ENCODE measurements at regions not wholly inside any gene's neighbourhood (a gene's known extent, or its start where the extent isn't known, plus 50 kb on each side); places are given as distances from the start of the nearest gene placed in this dataset.
"Not testable (repeated sequence)": the region's sequence is repeated elsewhere in the genome, so short reads cannot be mapped to it uniquely, and the experiment has no call there.

GRCh38 chr2:145379934-145380333 is 860.0 kb upstream of the ZEB2 start:
- H3K4me1 ChIP-seq (ENCODE audit: insufficient read depth, low read length, poor library complexity, severe bottlenecking): no peaks in the 10 kb centered on the region
- TF ChIP-seq EZH2 (IDR thresholded peaks at IDR 0.05; ENCODE audit: borderline replicate concordance, low read depth, low read length, poor library complexity, severe bottlenecking) (no peak), CTCF (conservative IDR thresholded peaks at IDR 0.05; ENCODE audit: low read depth, low read length) (no peak)
- ChIA-PET CTCF (no interaction called here), POLR2A (ENCODE audit: low non-redundant PET) (no interaction called here)
- BruUV-seq (replicated peaks): no TSS peak
- H3K36me3 ChIP-seq (ENCODE audit: insufficient read depth, low read length, poor library complexity, severe bottlenecking): no peaks in the 10 kb centered on the region
- H3K9me3 ChIP-seq (ENCODE audit: low read depth, low read length, poor library complexity, severe bottlenecking): no peaks in the 10 kb centered on the region
- H3K27me3 ChIP-seq (replicated peaks; ENCODE audit: insufficient read depth, low read depth, low read length, poor library complexity): no peaks in the 10 kb centered on the region
- no peak overlapping the region for H3K4me3 ChIP-seq (ENCODE audit: low read depth, low read length, poor library complexity, severe bottlenecking)
- no peak for DNase-seq (ENCODE audit: low spot score)
- no peak overlapping the region for H3K27ac ChIP-seq (ENCODE audit: low read depth, low read length, poor library complexity, severe bottlenecking)
- intact Hi-C loops (cut with micrococcal nuclease; ENCODE audit: unreplicated experiment): no loop called here

DNA sequence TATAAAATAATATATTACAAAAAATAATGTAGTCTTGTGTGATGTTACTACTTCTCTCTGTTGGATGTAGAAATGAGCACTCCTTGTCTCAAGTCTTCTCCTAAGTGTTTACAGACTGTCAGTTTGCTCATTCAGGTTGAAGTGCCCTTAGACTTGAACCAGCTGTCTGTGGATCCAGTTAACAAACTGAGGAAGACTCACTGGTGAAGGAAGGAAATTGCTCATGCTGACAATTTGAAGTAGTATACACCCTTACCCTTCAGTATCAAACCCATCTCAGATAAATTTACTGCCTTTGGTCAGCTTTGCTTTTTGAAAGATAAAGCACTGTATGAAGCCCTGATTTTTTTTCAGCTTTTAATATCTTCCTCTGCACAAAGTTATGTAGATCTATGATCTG is 854.2 kb upstream of the ZEB2 start:
- H3K36me3 ChIP-seq (ENCODE audit: insufficient read depth, low read length, poor library complexity, severe bottlenecking): no peaks in the 10 kb centered on the region
- no peak overlapping the region for H3K27ac ChIP-seq (ENCODE audit: low read depth, low read length, poor library complexity, severe bottlenecking)
- POLR2A ChIA-PET (ENCODE audit: low non-redundant PET): no interaction called here
- TF ChIP-seq CTCF (conservative IDR thresholded peaks at IDR 0.05; ENCODE audit: low read depth, low read length): no peak
- no peak overlapping the region for H3K4me3 ChIP-seq (ENCODE audit: low read depth, low read length, poor library complexity, severe bottlenecking)
- peaks cover 5% of the 10 kb centered on the region for H3K4me1 ChIP-seq (ENCODE audit: insufficient read depth, low read length, poor library complexity, severe bottlenecking)
- no peak for DNase-seq (ENCODE audit: low spot score)
- no peaks in the 10 kb centered on the region for H3K27me3 ChIP-seq (replicated peaks; ENCODE audit: insufficient read depth, low read depth, low read length, poor library complexity)
- intact Hi-C loops (cut with micrococcal nuclease; ENCODE audit: unreplicated experiment): no loop called here
- CTCF ChIA-PET: no interaction called here
- H3K9me3 ChIP-seq (ENCODE audit: low read depth, low read length, poor library complexity, severe bottlenecking): no peaks in the 10 kb centered on the region
- BruUV-seq (replicated peaks): no TSS peak

- intact Hi-C loops (cut with micrococcal nuclease; ENCODE audit: unreplicated experiment); H3K27ac ChIP-seq (ENCODE audit: low read depth, low read length, poor library complexity, severe bottlenecking); H3K4me1 ChIP-seq (ENCODE audit: insufficient read depth, low read length, poor library complexity, severe bottlenecking); BruUV-seq (replicated peaks); POLR2A ChIA-PET (ENCODE audit: low non-redundant PET); H3K27me3 ChIP-seq (replicated peaks; ENCODE audit: insufficient read depth, low read depth, low read length, poor library complexity); DNase-seq (ENCODE audit: low spot score); CTCF ChIA-PET; H3K9me3 ChIP-seq (ENCODE audit: low read depth, low read length, poor library complexity, severe bottlenecking); H3K4me3 ChIP-seq (ENCODE audit: low read depth, low read length, poor library complexity, severe bottlenecking); H3K36me3 ChIP-seq (ENCODE audit: insufficient read depth, low read length, poor library complexity, severe bottlenecking): not testable (repeated sequence)
These were observed 847.4 kb upstream of the ZEB2 start for GRCh38 chr2:145367334-145367733.

- no TSS peak for BruUV-seq (replicated peaks)
- Histone ChIP-seq H3K27me3 (replicated peaks; ENCODE audit: insufficient read depth, low read depth, low read length, poor library complexity) (no peaks in the 10 kb centered on the region), H3K36me3 (ENCODE audit: insufficient read depth, low read length, poor library complexity, severe bottlenecking) (no peaks in the 10 kb centered on the region), H3K4me3 (ENCODE audit: low read depth, low read length, poor library complexity, severe bottlenecking) (no peak overlapping the region), H3K4me1 (ENCODE audit: insufficient read depth, low read length, poor library complexity, severe bottlenecking) (peaks cover 5% of the 10 kb centered on the region), H3K27ac (ENCODE audit: low read depth, low read length, poor library complexity, severe bottlenecking) (no peak overlapping the region), H3K9me3 (ENCODE audit: low read depth, low read length, poor library complexity, severe bottlenecking) (no peaks in the 10 kb centered on the region)
- DNase-seq (ENCODE audit: low spot score): no peak
- intact Hi-C loops (cut with micrococcal nuclease; ENCODE audit: unreplicated experiment): no loop called here
- POLR2A ChIA-PET (ENCODE audit: low non-redundant PET): no interaction called here
- CTCF ChIA-PET: no interaction called here
- TF ChIP-seq EZH2 (IDR thresholded peaks at IDR 0.05; ENCODE audit: borderline replicate concordance, low read depth, low read length, poor library complexity, severe bottlenecking) (no peak), CTCF (conservative IDR thresholded peaks at IDR 0.05; ENCODE audit: low read depth, low read length) (no peak)
These were observed 846.4 kb upstream of the ZEB2 start for GRCh38 chr2:145366341-145366740.
